PC-9 (cell line): ENCODE measurements at regions not wholly inside any gene's neighbourhood (a gene's known extent, or its start where the extent isn't known, plus 50 kb on each side); places are given as distances from the start of the nearest gene placed in this dataset.

Experiments used
- BruUV-seq: library from RNA; stranded (reverse); fragments of 400-500 nt; replicated peaks from 2 replicates; lab custom pipeline; 2021; lab: Mats Ljungman, UMichigan
- CTCF ChIA-PET: fragments of 300-600 bp; sonication (Branson Sonifier 250); formaldehyde crosslinking; loops from one replicate; lab custom pipeline; 2022; ENCODE audit warnings: antibody characterized with exemption; lab: Charles Lee
- POLR2A ChIA-PET: fragments of 300-600 bp; sonication (Branson Sonifier 250); formaldehyde crosslinking; loops from one replicate; lab custom pipeline; 2022; ENCODE audit warnings: antibody characterized with exemption; ENCODE audit not compliant: unreplicated experiment; lab: Charles Lee
- DNase-seq, 2 experiments: peaks; one replicate each; pipeline versions ENCODE4 v3.0.0 to v3.0.0-alpha.2; 2015 to 2022; ENCODE audit warnings: mixed read lengths in 1 of 2
- H2AFZ ChIP-seq: fragments of 200-600 bp; sonication (generic); 2 replicates; pipeline ENCODE4 v1.8.1; 2017; ENCODE audit warnings: antibody characterized with exemption
- H3F3A ChIP-seq: fragments of 200-600 bp; sonication (generic); 2 replicates; pipeline ENCODE4 v1.8.1; 2017; ENCODE audit warnings: antibody characterized with exemption, mild to moderate bottlenecking, low read depth; ENCODE audit not compliant: insufficient read depth
- H3K27ac ChIP-seq: fragments of 200-600 bp; sonication (generic); 2 replicates; pipeline ENCODE4 v1.6.1; 2016; ENCODE audit warnings: mixed run types
- H3K27me3 ChIP-seq: fragments of 200-600 bp; sonication (generic); 2 replicates; pipeline ENCODE4 v1.6.1; 2016; ENCODE audit warnings: low read depth, mixed run types; ENCODE audit not compliant: insufficient read depth
- H3K36me3 ChIP-seq: fragments of 200-600 bp; sonication (generic); 2 replicates; pipeline ENCODE4 v1.6.1; 2016; ENCODE audit warnings: low read depth, mixed run types
- H3K4me1 ChIP-seq: fragments of 200-600 bp; sonication (generic); replicated peaks from 2 replicates; pipeline ENCODE4 v1.6.1; 2016; ENCODE audit warnings: mixed run types; ENCODE audit not compliant: insufficient read depth
- H3K4me2 ChIP-seq: fragments of 200-600 bp; sonication (generic); 2 replicates; pipeline ENCODE4 v1.6.1; 2017; ENCODE audit warnings: mixed run types
- H3K4me3 ChIP-seq: fragments of 200-600 bp; sonication (generic); 2 replicates; pipeline ENCODE4 v1.6.1; 2016; ENCODE audit warnings: mixed run types
- H3K79me2 ChIP-seq: fragments of 200-600 bp; sonication (generic); 2 replicates; pipeline ENCODE4 v1.6.1; 2017; ENCODE audit warnings: low read depth, mixed run types
- H3K9me2 ChIP-seq: fragments of 200-600 bp; sonication (generic); 2 replicates; pipeline ENCODE4 v1.8.1; 2017; ENCODE audit warnings: mild to moderate bottlenecking; ENCODE audit not compliant: insufficient read depth
- H3K9me3 ChIP-seq: fragments of 200-600 bp; sonication (generic); 2 replicates; pipeline ENCODE4 v1.8.1; 2016; ENCODE audit warnings: low read depth; ENCODE audit not compliant: insufficient read depth
- H4K20me1 ChIP-seq: fragments of 200-600 bp; sonication (generic); 2 replicates; pipeline ENCODE4 v1.8.1; 2017; ENCODE audit not compliant: insufficient read depth
- CTCF ChIP-seq: fragments of 200-600 bp; sonication (generic); conservative IDR thresholded peaks from 2 replicates; pipeline ENCODE4 v1.6.1; 2017; ENCODE audit warnings: mixed run types, antibody characterized with exemption, mild to moderate bottlenecking, moderate library complexity
- EZH2 ChIP-seq: fragments of 200-600 bp; sonication (generic); IDR thresholded peaks from 2 replicates; pipeline ENCODE4 v1.8.0; 2017; ENCODE audit warnings: antibody characterized with exemption, low read depth
- intact Hi-C: fragments of 100-400 bp; cut with micrococcal nuclease; formaldehyde crosslinking; loops from one replicate; pipeline ENCODE4 v1.10.0; 2022; ENCODE audit not compliant: unreplicated experiment

GRCh38 chr3:143182866-143183664 lies 63.5 kb downstream of the CHST2 start:
- no peak for TF ChIP-seq CTCF
- no peak for TF ChIP-seq EZH2
- H3K27me3 ChIP-seq: no peaks in the 10 kb centered on the region
- no peak overlapping the region for H3K27ac ChIP-seq
- no peaks in the 10 kb centered on the region for H3K4me1 ChIP-seq
- ChIA-PET POLR2A (no interaction called here), CTCF (no interaction called here)
- H3K9me3 ChIP-seq: no peaks in the 10 kb centered on the region
- no peaks in the 10 kb centered on the region for H3F3A ChIP-seq
- peak overlapping the region; percentile 55 for H2AFZ ChIP-seq
- no peak overlapping the region for H3K4me2 ChIP-seq
- intact Hi-C loops: no loop called here
- no peak overlapping the region for H3K4me3 ChIP-seq
- no peaks in the 10 kb centered on the region for H3K9me2 ChIP-seq
- no peak for DNase-seq
- no peaks in the 10 kb centered on the region for H3K79me2 ChIP-seq
- no TSS peak for BruUV-seq
- no peaks in the 10 kb centered on the region for H4K20me1 ChIP-seq
- no peaks in the 10 kb centered on the region for H3K36me3 ChIP-seq

- no peaks in the 10 kb centered on the region for H3K79me2 ChIP-seq
- ChIA-PET POLR2A (no interaction called here), CTCF (no interaction called here)
- DNase-seq: no peak
- intact Hi-C loops: no loop called here
- H3K4me2 ChIP-seq: no peak overlapping the region
- H3F3A ChIP-seq: no peaks in the 10 kb centered on the region
- H3K4me3 ChIP-seq: no peak overlapping the region
- H3K27me3 ChIP-seq: no peaks in the 10 kb centered on the region
- no peaks in the 10 kb centered on the region for H4K20me1 ChIP-seq
- no peaks in the 10 kb centered on the region for H3K36me3 ChIP-seq
- H3K4me1 ChIP-seq: no peaks in the 10 kb centered on the region
- H3K27ac ChIP-seq: no peak overlapping the region
- TF ChIP-seq EZH2: no peak
- no peaks in the 10 kb centered on the region for H3K9me2 ChIP-seq
- peak overlapping the region; percentile 55; the same call in 1 of the 2 replicates for H2AFZ ChIP-seq
- no peaks in the 10 kb centered on the region for H3K9me3 ChIP-seq
- BruUV-seq: no TSS peak
Measured at GRCh38 chr3:143183665-143183964, 64.0 kb downstream of the CHST2 start.

GRCh38 chr3:143184099-143184498 lies 64.5 kb downstream of the CHST2 start:
- Histone ChIP-seq H3K4me3 (no peak overlapping the region), H3K9me3 (no peaks in the 10 kb centered on the region), H3K27ac (no peak overlapping the region), H3K9me2 (no peaks in the 10 kb centered on the region), H4K20me1 (no peaks in the 10 kb centered on the region), H3K4me1 (no peaks in the 10 kb centered on the region), H2AFZ (no peak overlapping the region), H3K27me3 (no peaks in the 10 kb centered on the region), H3K79me2 (no peaks in the 10 kb centered on the region), H3F3A (no peaks in the 10 kb centered on the region), H3K36me3 (no peaks in the 10 kb centered on the region), H3K4me2 (no peak overlapping the region)
- DNase-seq: no peak
- CTCF ChIA-PET: no interaction called here
- intact Hi-C loops: no loop called here
- no TSS peak for BruUV-seq
- no peak for TF ChIP-seq CTCF
- no peak for TF ChIP-seq EZH2
- POLR2A ChIA-PET: no interaction called here

GRCh38 chr3:143185401-143185800 lies 65.8 kb downstream of the CHST2 start:
- no peaks in the 10 kb centered on the region for H3K4me1 ChIP-seq
- H3K9me2 ChIP-seq: no peaks in the 10 kb centered on the region
- H3F3A ChIP-seq: no peaks in the 10 kb centered on the region
- no peaks in the 10 kb centered on the region for H4K20me1 ChIP-seq
- ChIA-PET CTCF (no interaction called here), POLR2A (no interaction called here)
- no peak overlapping the region for H3K27ac ChIP-seq
- DNase-seq: no peak
- intact Hi-C loops: loop anchor here (1.0 kb wide), 1 partner anchor 24 kb away; no protein-coding TSS in a partner anchor
- no peak overlapping the region for H3K4me2 ChIP-seq
- no peaks in the 10 kb centered on the region for H3K9me3 ChIP-seq
- no TSS peak for BruUV-seq
- no peak overlapping the region for H2AFZ ChIP-seq
- H3K27me3 ChIP-seq: no peaks in the 10 kb centered on the region
- H3K36me3 ChIP-seq: no peaks in the 10 kb centered on the region
- H3K79me2 ChIP-seq: no peaks in the 10 kb centered on the region
- no peak for TF ChIP-seq CTCF
- no peak for TF ChIP-seq EZH2
- no peak overlapping the region for H3K4me3 ChIP-seq
